ENCODE measurements at regions not wholly inside any gene's neighbourhood (a gene's known extent, or its start where the extent isn't known, plus 50 kb on each side); places are given as distances from the start of the nearest gene placed in this dataset.

DNA sequence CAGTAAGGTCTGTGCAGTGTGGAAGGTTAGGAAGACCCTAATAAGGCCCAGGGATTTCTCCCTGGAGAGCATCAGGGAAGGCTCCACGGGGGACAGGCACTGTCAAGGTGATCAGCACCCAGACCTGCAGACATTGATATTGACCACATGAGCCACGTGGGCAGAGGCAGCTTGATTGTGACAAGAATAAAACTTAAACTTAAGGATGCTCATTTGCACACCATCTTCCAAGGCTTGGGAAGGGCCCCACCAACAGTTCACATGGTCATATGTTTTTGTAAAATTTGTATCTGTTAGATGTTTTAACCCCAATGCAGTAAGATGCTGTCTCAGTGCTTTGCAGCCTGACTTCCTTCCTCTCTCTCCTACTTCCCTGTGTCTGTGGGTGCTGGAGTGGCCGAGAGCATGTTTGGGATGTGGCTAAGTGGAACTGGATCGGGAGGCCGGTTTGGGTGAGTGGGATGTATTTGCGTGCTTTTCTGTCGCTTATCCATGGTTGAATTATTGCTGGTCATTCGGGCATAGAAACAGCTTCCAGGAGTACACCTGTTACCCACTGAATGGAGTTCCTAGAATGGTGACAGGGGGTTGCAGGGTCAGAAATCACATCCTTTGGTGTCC, 49.8 kb upstream of the OLIG2 start:
- H3K9ac ChIP-seq (ENCODE audit: low read depth in 1 of 2, low read length in 2 of 2), result no peak overlapping the region

More for the DNA sequence above, 49.8 kb upstream of the OLIG2 start:
- Histone ChIP-seq H3K4me3 (ENCODE audit: low read depth in 1 of 2, low read length in 2 of 2) (no peak overlapping the region), H3K9me3 (ENCODE audit: control insufficient read depth in 1 of 2, low read length in 2 of 2) (no peaks in the 10 kb centered on the region), H3K36me3 (ENCODE audit: control insufficient read depth in 1 of 2, insufficient read depth in 2 of 2, low read length in 2 of 2) (no peaks in the 10 kb centered on the region), H3K27me3 (ENCODE audit: control insufficient read depth in 1 of 2, insufficient read depth in 2 of 2, low read length in 2 of 2) (peaks cover 3 to 4% of the 10 kb centered on the region in 2 donors), H3K27ac (ENCODE audit: low read depth, low read length) (no peak overlapping the region), H3K4me1 (ENCODE audit: control insufficient read depth in 1 of 2, insufficient read depth in 2 of 2, low read length in 2 of 2) (no peaks in the 10 kb centered on the region)

Measured in duodenal mucosa (tissue), 2 donors.